ENCODE measurements at regions not wholly inside any gene's neighbourhood (a gene's known extent, or its start where the extent isn't known, plus 50 kb on each side); places are given as distances from the start of the nearest gene placed in this dataset.

GRCh38 chr19:5214371-5214770 lies 126.2 kb downstream of the PTPRS start:
- Histone ChIP-seq H3K4me1 (ENCODE audit: control insufficient read depth, insufficient read depth, low read length) (no peaks in the 10 kb centered on the region), H3K27ac (ENCODE audit: low read depth, low read length) (no peak overlapping the region), H3K4me3 (ENCODE audit: low read length) (no peak overlapping the region), H3K36me3 (ENCODE audit: control insufficient read depth, insufficient read depth, low read length) (peaks cover 94% of the 10 kb centered on the region), H3K27me3 (ENCODE audit: control insufficient read depth, insufficient read depth, low read length, poor library complexity, severe bottlenecking) (no peaks in the 10 kb centered on the region), H3K9me3 (ENCODE audit: control insufficient read depth, low read length) (peaks cover 7% of the 10 kb centered on the region), H3K9ac (ENCODE audit: extremely low read depth, low read length, poor library complexity, severe bottlenecking) (no peak overlapping the region)
- peaks cover 13% of the 10 kb centered on the region for H3K9me3 Mint-ChIP-seq
- no peak for TF ChIP-seq CTCF (conservative IDR thresholded peaks at IDR 0.05)
- WGBS, 2 experiments (ENCODE audit: insufficient coverage in 1 of 2, insufficient read length in 1 of 2), result 98 to 99% methylated on average over 23 of the region's 23 CpGs
- no peaks in the 10 kb centered on the region for H3K27me3 Mint-ChIP-seq (ENCODE audit: insufficient read depth)
- H3K27ac Mint-ChIP-seq, result no peak overlapping the region
- no peak for DNase-seq
- no peak overlapping the region for H3K4me3 Mint-ChIP-seq
- H3K4me1 Mint-ChIP-seq, result no peaks in the 10 kb centered on the region
- H3K36me3 Mint-ChIP-seq (ENCODE audit: low read depth), result peaks cover 67% of the 10 kb centered on the region

- H3K9ac ChIP-seq (ENCODE audit: extremely low read depth, low read length, poor library complexity, severe bottlenecking), result no peak overlapping the region
- no peaks in the 10 kb centered on the region for H3K4me1 ChIP-seq (ENCODE audit: control insufficient read depth, insufficient read depth, low read length)
- no peak for DNase-seq
- Mint-ChIP-seq H3K27ac (no peak overlapping the region), H3K4me1 (no peaks in the 10 kb centered on the region), H3K36me3 (ENCODE audit: low read depth) (peaks cover 60% of the 10 kb centered on the region), H3K4me3 (no peak overlapping the region), H3K9me3 (peaks cover 13% of the 10 kb centered on the region), H3K27me3 (ENCODE audit: insufficient read depth) (no peaks in the 10 kb centered on the region)
- H3K27me3 ChIP-seq (ENCODE audit: control insufficient read depth, insufficient read depth, low read length, poor library complexity, severe bottlenecking), result no peaks in the 10 kb centered on the region
- peaks cover 7% of the 10 kb centered on the region for H3K9me3 ChIP-seq (ENCODE audit: control insufficient read depth, low read length)
- no peak for TF ChIP-seq CTCF (conservative IDR thresholded peaks at IDR 0.05)
- 93 to 100% methylated on average over 1 to 3 of the region's 3 CpGs for WGBS, 2 experiments (ENCODE audit: insufficient coverage in 1 of 2, insufficient read length in 1 of 2)
- H3K4me3 ChIP-seq (ENCODE audit: low read length), result no peak overlapping the region
- H3K27ac ChIP-seq (ENCODE audit: low read depth, low read length), result no peak overlapping the region
- peaks cover 94% of the 10 kb centered on the region for H3K36me3 ChIP-seq (ENCODE audit: control insufficient read depth, insufficient read depth, low read length)
These were observed 126.9 kb downstream of the PTPRS start for GRCh38 chr19:5213667-5214066.

GRCh38 chr19:5212101-5212500 lies 128.5 kb downstream of the PTPRS start:
- no peaks in the 10 kb centered on the region for H3K4me1 Mint-ChIP-seq
- no peaks in the 10 kb centered on the region for H3K27me3 Mint-ChIP-seq (ENCODE audit: insufficient read depth)
- Histone ChIP-seq H3K36me3 (ENCODE audit: control insufficient read depth, insufficient read depth, low read length) (peaks cover 91% of the 10 kb centered on the region), H3K27me3 (ENCODE audit: control insufficient read depth, insufficient read depth, low read length, poor library complexity, severe bottlenecking) (no peaks in the 10 kb centered on the region), H3K27ac (ENCODE audit: low read depth, low read length) (no peak overlapping the region), H3K9ac (ENCODE audit: extremely low read depth, low read length, poor library complexity, severe bottlenecking) (no peak overlapping the region), H3K9me3 (ENCODE audit: control insufficient read depth, low read length) (peaks cover 7% of the 10 kb centered on the region), H3K4me3 (ENCODE audit: low read length) (no peak overlapping the region), H3K4me1 (ENCODE audit: control insufficient read depth, insufficient read depth, low read length) (no peaks in the 10 kb centered on the region)
- H3K27ac Mint-ChIP-seq, result no peak overlapping the region
- H3K9me3 Mint-ChIP-seq, result peaks cover 13% of the 10 kb centered on the region
- no peak for DNase-seq
- no peak for TF ChIP-seq CTCF (conservative IDR thresholded peaks at IDR 0.05)
- 93% methylated on average over 25 to 30 of the region's 30 CpGs for WGBS, 2 experiments (ENCODE audit: insufficient coverage in 1 of 2, insufficient read length in 1 of 2)
- no peak overlapping the region for H3K4me3 Mint-ChIP-seq
- H3K36me3 Mint-ChIP-seq (ENCODE audit: low read depth), result peaks cover 45% of the 10 kb centered on the region
